HCT116 (cell line): ENCODE measurements at regions not wholly inside any gene's neighbourhood (a gene's known extent, or its start where the extent isn't known, plus 50 kb on each side); places are given as distances from the start of the nearest gene placed in this dataset.

Experiments used
- ATAC-seq: fragments of 200-7000 bp; cut with Tn5 transposase; 2 replicates; pipeline ENCODE4 v1.9.1; 2020; ENCODE audit warnings: mild to moderate bottlenecking, moderate library complexity
- BruUV-seq: library from RNA; stranded (reverse); fragments of 400-500 nt; replicated peaks from 2 replicates; lab custom pipeline; 2021; lab: Mats Ljungman, UMichigan
- CTCF ChIA-PET: fragments of 300-600 bp; sonication (Branson Sonifier 250); formaldehyde crosslinking; loops from one replicate; lab custom pipeline; 2021; ENCODE audit warnings: antibody characterized with exemption; lab: Charles Lee
- POLR2A ChIA-PET: fragments of 300-600, 350-600 bp; sonication (Branson Sonifier 250); formaldehyde crosslinking; loops from one replicate; lab custom pipeline; 2021; ENCODE audit warnings: antibody characterized with exemption; lab: Charles Lee
- RAD21 ChIA-PET, 2 experiments: fragments of 300-600 bp; sonication (Branson Sonifier 250); formaldehyde crosslinking; loops; one replicate each; lab custom pipeline; 2023; ENCODE audit warnings: low total read pairs in 2 of 2; ENCODE audit not compliant: uncharacterized antibody in 2 of 2, unreplicated experiment in 2 of 2, low non-redundant PET in 1 of 2; lab: Charles Lee
- DNase-seq: peaks from one replicate; pipeline ENCODE4 v3.0.0-alpha.2; 2010; ENCODE audit warnings: low read depth, low spot score
- H2AFZ ChIP-seq: fragments of 200-600 bp; shearing (Covaris generic), sonication (generic); 2 replicates; pipeline ENCODE4 v1.6.1; 2017; ENCODE audit warnings: low read depth, mixed run types, mixed read lengths, antibody characterized with exemption, low read length; ENCODE audit not compliant: poor library complexity, severe bottlenecking
- H3K27ac ChIP-seq: 2 replicates; pipeline ENCODE4 v1.5.1; 2012; ENCODE audit warnings: low read depth, low read length
- H3K27me3 ChIP-seq: fragments of 200-600 bp; sonication (generic); 2 replicates; pipeline ENCODE4 v1.6.1; 2016; ENCODE audit warnings: mixed run types, low read length, mixed read lengths; ENCODE audit not compliant: insufficient read depth
- H3K36me3 ChIP-seq, 2 experiments: fragments of 200-500 bp in 1 of 2; fragments of 200-600 bp in 1 of 2; sonication (Bioruptor generic) in 1 of 2; sonication (generic) in 1 of 2; 2 replicates each; pipeline versions ENCODE4 v1.5.1 to v1.6.1; 2014 to 2016; ENCODE audit warnings: low read length in 2 of 2, inconsistent platforms in 1 of 2, mixed read lengths in 1 of 2, mixed run types in 1 of 2; ENCODE audit not compliant: insufficient read depth in 2 of 2, control insufficient read depth in 1 of 2
- H3K4me1 ChIP-seq, 2 experiments: fragments of 200-600 bp in 1 of 2; sonication (generic) in 1 of 2; 2 replicates each; pipeline versions ENCODE4 v1.5.1 to v1.6.1; 2012 to 2017; ENCODE audit warnings: low read length in 2 of 2, inconsistent platforms in 1 of 2, mild to moderate bottlenecking in 1 of 2, mixed read lengths in 1 of 2, mixed run types in 1 of 2, moderate library complexity in 1 of 2; ENCODE audit not compliant: insufficient read depth in 2 of 2, control insufficient read depth in 1 of 2
- H3K4me2 ChIP-seq: fragments of 200-600 bp; sonication (generic); 2 replicates; pipeline ENCODE4 v1.6.1; 2017; ENCODE audit warnings: mixed run types, low read length, mixed read lengths
- H3K4me3 ChIP-seq, 2 experiments: fragments of 200-600 bp in 1 of 2; sonication (generic) in 1 of 2; replicated peaks in 1 of 2; 2 replicates each; pipeline ENCODE4 v1.5.1; 2011 to 2016; ENCODE audit warnings: low read length in 2 of 2, control low read depth in 1 of 2, low read depth in 1 of 2, mild to moderate bottlenecking in 1 of 2, mixed read lengths in 1 of 2, mixed run types in 1 of 2
- H3K79me2 ChIP-seq: fragments of 200-600 bp; sonication (generic); 2 replicates; pipeline ENCODE4 v1.6.1; 2017; ENCODE audit warnings: mild to moderate bottlenecking, mixed run types, low read length, moderate library complexity, mixed read lengths; ENCODE audit not compliant: insufficient read depth
- H3K9ac ChIP-seq: fragments of 200-600 bp; sonication (generic); 2 replicates; pipeline ENCODE4 v1.6.1; 2016; ENCODE audit warnings: low read length, mixed read lengths
- H3K9me2 ChIP-seq: fragments of 200-600 bp; sonication (generic), shearing (Covaris generic); 2 replicates; pipeline ENCODE4 v1.6.1; 2017; ENCODE audit warnings: mixed run types, mild to moderate bottlenecking, moderate library complexity; ENCODE audit not compliant: insufficient read depth
- H3K9me3 ChIP-seq, 2 experiments: fragments of 200-500 bp in 1 of 2; fragments of 200-600 bp in 1 of 2; sonication (Bioruptor generic) in 1 of 2; sonication (generic) in 1 of 2; 2 replicates each; pipeline ENCODE4 v1.6.1; 2014 to 2017; ENCODE audit warnings: low read length in 2 of 2, mixed read lengths in 2 of 2, inconsistent platforms in 1 of 2, low read depth in 1 of 2, mild to moderate bottlenecking in 1 of 2, mixed run types in 1 of 2, moderate library complexity in 1 of 2; ENCODE audit not compliant: control insufficient read depth in 1 of 2, insufficient read depth in 1 of 2
- H4K20me1 ChIP-seq: fragments of 200-600 bp; sonication (generic), shearing (Covaris generic); 2 replicates; pipeline ENCODE4 v1.6.1; 2017; ENCODE audit warnings: mixed run types, mild to moderate bottlenecking, moderate library complexity; ENCODE audit not compliant: insufficient read depth
- CBX3 ChIP-seq: IDR thresholded peaks from 2 replicates; pipeline ENCODE4 v1.6.1; 2012; ENCODE audit warnings: low read depth
- CEBPB ChIP-seq: IDR thresholded peaks from 2 replicates; pipeline ENCODE4 v1.6.1; 2012; ENCODE audit warnings: low read depth
- EGR1 ChIP-seq: IDR thresholded peaks from 2 replicates; pipeline ENCODE4 v1.6.1; 2012; ENCODE audit warnings: low read depth
- ELF1 ChIP-seq: IDR thresholded peaks from 2 replicates; pipeline ENCODE4 v1.6.1; 2012; ENCODE audit warnings: low read depth, borderline replicate concordance
- EZH2 ChIP-seq: fragments of 200-600 bp; sonication (generic); IDR thresholded peaks from 2 replicates; pipeline ENCODE4 v1.6.1; 2017; ENCODE audit warnings: antibody characterized with exemption, mixed run types
- EZH2phosphoT487 ChIP-seq: fragments of 200-600 bp; IDR thresholded peaks from 2 replicates; pipeline ENCODE4 v1.6.1; 2018; ENCODE audit warnings: antibody characterized with exemption, borderline replicate concordance
- JUND ChIP-seq: IDR thresholded peaks from 2 replicates; pipeline ENCODE4 v1.6.1; 2012
- SIN3A ChIP-seq: IDR thresholded peaks from 2 replicates; pipeline ENCODE4 v1.6.1; 2012; ENCODE audit warnings: low read depth
- SP1 ChIP-seq: IDR thresholded peaks from 2 replicates; pipeline ENCODE4 v1.6.1; 2012; ENCODE audit warnings: low read depth
- SRF ChIP-seq: IDR thresholded peaks from 2 replicates; pipeline ENCODE4 v1.6.1; 2012; ENCODE audit warnings: low read depth
- YY1 ChIP-seq: IDR thresholded peaks from 2 replicates; pipeline ENCODE4 v1.6.1; 2011; ENCODE audit warnings: low read length, low read depth, moderate library complexity, mild to moderate bottlenecking; ENCODE audit not compliant: insufficient replicate concordance; ENCODE audit errors: extremely low read depth
- ZFX ChIP-seq: fragments of 450-650 bp; IDR thresholded peaks from 2 replicates; pipeline ENCODE4 v1.6.1; 2017
- ZNF274 ChIP-seq: fragments of 200-500 bp; sonication (Bioruptor generic); IDR thresholded peaks from 2 replicates; pipeline ENCODE4 v1.6.1; 2014; ENCODE audit warnings: mild to moderate bottlenecking, low read depth, low read length, inconsistent platforms
- intact Hi-C: fragments of 100-400 bp; cut with micrococcal nuclease; formaldehyde crosslinking; loops from 2 replicates; pipeline ENCODE4 v1.10.0; 2022
- TF ChIP-seq, protein P1 (sequence below): IDR thresholded peaks from 2 replicates; pipeline ENCODE4 v1.6.1; 2011; ENCODE audit warnings: mild to moderate bottlenecking, low read length, moderate library complexity; ENCODE audit not compliant: insufficient replicate concordance; ENCODE audit errors: extremely low read depth
- TF ChIP-seq, protein P2 (sequence below): IDR thresholded peaks from 2 replicates; pipeline ENCODE4 v1.6.1; 2012
- TF ChIP-seq, protein P3 (sequence below): IDR thresholded peaks from 2 replicates; pipeline ENCODE4 v1.6.1; 2012
- TF ChIP-seq, protein P4 (sequence below), 3 experiments: fragments of 200-600 bp in 1 of 3; sonication (generic) in 1 of 3; IDR thresholded peaks in 2 of 3; conservative IDR thresholded peaks in 1 of 3; 2 replicates each; pipeline ENCODE4 v1.5.1; 2012 to 2017; ENCODE audit warnings: low read depth in 2 of 3, low read length in 2 of 3, antibody characterized with exemption in 1 of 3, borderline replicate concordance in 1 of 3, control low read depth in 1 of 3, mild to moderate bottlenecking in 1 of 3, mixed read lengths in 1 of 3, mixed run types in 1 of 3, moderate library complexity in 1 of 3; ENCODE audit not compliant: insufficient read depth in 1 of 3

DNA sequence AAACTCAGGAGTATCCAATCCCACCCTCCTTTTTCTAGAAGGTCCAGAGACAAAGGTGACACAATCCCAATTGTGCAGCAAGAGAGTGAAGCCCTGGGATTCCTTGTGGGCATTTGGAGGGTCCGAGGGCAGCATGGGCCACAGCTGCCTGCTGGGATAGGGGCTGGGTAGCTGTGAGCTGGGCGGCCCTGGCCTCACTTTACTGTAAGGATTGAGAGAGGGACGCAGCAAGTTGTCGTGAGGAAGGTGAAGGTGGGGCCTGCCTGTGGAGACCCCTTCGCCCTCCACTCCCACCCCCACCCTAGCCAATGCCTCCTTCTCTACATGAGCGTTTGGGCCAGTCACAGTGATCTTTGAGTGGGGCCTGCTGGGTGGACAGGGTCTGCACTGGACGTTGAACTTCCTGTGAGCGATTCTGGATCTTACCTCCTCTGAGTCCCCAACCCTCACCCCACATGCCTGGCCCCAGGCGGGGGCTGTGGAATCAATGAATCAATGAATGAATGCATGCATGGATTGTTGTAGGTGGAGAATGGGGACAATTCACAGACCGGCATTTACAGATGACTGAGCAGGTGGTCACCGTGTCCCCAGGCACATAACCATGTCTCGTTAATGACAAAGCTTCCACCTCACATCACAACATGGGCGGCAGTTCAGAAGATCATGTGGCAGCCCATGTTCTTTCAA, 107.2 kb downstream of the INHBB start:
- RAD21 ChIA-PET = no interaction called here
- Histone ChIP-seq H2AFZ (no peak overlapping the region), H3K4me3 (no peak overlapping the region), H3K9me3 (no peaks in the 10 kb centered on the region), H3K27me3 (no peaks in the 10 kb centered on the region), H3K79me2 (no peaks in the 10 kb centered on the region), H3K4me1 (peaks cover 0 to 11% of the 10 kb centered on the region in 2 experiments; a peak in 2 of 4 replicates), H3K4me2 (peak overlapping the region; percentile 42; the same call in 1 of the 2 replicates), H4K20me1 (no peaks in the 10 kb centered on the region), H3K9me2 (no peaks in the 10 kb centered on the region), H3K27ac (no peak overlapping the region), H3K36me3 (no peaks in the 10 kb centered on the region), H3K9ac (no peak overlapping the region)
- DNase-seq (no peak), ATAC-seq (no peak; the same call in 1 of the 2 replicates)
- CTCF ChIA-PET = no interaction called here
- TF ChIP-seq, protein P1, sequence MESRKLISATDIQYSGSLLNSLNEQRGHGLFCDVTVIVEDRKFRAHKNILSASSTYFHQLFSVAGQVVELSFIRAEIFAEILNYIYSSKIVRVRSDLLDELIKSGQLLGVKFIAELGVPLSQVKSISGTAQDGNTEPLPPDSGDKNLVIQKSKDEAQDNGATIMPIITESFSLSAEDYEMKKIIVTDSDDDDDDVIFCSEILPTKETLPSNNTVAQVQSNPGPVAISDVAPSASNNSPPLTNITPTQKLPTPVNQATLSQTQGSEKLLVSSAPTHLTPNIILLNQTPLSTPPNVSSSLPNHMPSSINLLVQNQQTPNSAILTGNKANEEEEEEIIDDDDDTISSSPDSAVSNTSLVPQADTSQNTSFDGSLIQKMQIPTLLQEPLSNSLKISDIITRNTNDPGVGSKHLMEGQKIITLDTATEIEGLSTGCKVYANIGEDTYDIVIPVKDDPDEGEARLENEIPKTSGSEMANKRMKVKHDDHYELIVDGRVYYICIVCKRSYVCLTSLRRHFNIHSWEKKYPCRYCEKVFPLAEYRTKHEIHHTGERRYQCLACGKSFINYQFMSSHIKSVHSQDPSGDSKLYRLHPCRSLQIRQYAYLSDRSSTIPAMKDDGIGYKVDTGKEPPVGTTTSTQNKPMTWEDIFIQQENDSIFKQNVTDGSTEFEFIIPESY = no peak
- TF ChIP-seq CBX3 (no peak), YY1 (no peak), JUND (no peak), SP1 (no peak), ZFX (no peak)
- TF ChIP-seq, protein P2, sequence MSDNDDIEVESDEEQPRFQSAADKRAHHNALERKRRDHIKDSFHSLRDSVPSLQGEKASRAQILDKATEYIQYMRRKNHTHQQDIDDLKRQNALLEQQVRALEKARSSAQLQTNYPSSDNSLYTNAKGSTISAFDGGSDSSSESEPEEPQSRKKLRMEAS = no peak
- BruUV-seq = no TSS peak
- POLR2A ChIA-PET = no interaction called here
- intact Hi-C loops = no loop called here

DNA sequence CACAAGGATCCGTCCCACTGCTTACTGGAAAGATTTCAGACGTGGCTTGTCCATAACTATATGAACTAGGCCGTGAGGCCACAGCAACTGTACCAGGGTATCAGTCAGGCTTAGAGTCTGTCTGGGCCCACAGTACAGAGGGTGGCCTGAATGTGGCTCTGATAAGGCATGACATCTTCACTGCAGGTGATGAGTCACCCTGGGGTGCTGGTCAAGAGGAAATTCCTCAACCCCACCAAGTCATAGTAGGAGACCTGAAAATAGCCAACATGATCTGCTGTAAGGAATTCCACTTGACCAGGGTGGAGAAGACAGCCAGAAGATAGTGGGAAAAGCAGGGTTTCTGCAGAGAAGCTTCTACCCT, 107.7 kb downstream of the INHBB start:
- Histone ChIP-seq H4K20me1 (no peaks in the 10 kb centered on the region), H3K4me1 (peaks cover 0 to 11% of the 10 kb centered on the region in 2 experiments; a peak in 2 of 4 replicates), H3K36me3 (no peaks in the 10 kb centered on the region), H3K9me2 (no peaks in the 10 kb centered on the region), H3K9me3 (no peaks in the 10 kb centered on the region), H3K27ac (no peak overlapping the region), H2AFZ (no peak overlapping the region), H3K27me3 (no peaks in the 10 kb centered on the region), H3K4me3 (no peak overlapping the region), H3K4me2 (peak overlapping the region; percentile 42), H3K9ac (no peak overlapping the region), H3K79me2 (no peaks in the 10 kb centered on the region)
- ChIA-PET CTCF (no interaction called here), RAD21 (no interaction called here), POLR2A (no interaction called here)
- intact Hi-C loops = no loop called here
- ATAC-seq (peak; percentile 72), DNase-seq (no peak)
- no TSS peak for BruUV-seq
- TF ChIP-seq JUND (no peak; the same call in 1 of the 2 replicates), ZNF274 (no peak), CBX3 (no peak), CEBPB (no peak), ELF1 (no peak), SP1 (no peak), SIN3A (no peak), EZH2 (no peak), EGR1 (no peak), EZH2phosphoT487 (no peak), YY1 (no peak), SRF (no peak)
- TF ChIP-seq, protein P3, sequence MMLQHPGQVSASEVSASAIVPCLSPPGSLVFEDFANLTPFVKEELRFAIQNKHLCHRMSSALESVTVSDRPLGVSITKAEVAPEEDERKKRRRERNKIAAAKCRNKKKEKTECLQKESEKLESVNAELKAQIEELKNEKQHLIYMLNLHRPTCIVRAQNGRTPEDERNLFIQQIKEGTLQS = no peak
- TF ChIP-seq, protein P4, sequence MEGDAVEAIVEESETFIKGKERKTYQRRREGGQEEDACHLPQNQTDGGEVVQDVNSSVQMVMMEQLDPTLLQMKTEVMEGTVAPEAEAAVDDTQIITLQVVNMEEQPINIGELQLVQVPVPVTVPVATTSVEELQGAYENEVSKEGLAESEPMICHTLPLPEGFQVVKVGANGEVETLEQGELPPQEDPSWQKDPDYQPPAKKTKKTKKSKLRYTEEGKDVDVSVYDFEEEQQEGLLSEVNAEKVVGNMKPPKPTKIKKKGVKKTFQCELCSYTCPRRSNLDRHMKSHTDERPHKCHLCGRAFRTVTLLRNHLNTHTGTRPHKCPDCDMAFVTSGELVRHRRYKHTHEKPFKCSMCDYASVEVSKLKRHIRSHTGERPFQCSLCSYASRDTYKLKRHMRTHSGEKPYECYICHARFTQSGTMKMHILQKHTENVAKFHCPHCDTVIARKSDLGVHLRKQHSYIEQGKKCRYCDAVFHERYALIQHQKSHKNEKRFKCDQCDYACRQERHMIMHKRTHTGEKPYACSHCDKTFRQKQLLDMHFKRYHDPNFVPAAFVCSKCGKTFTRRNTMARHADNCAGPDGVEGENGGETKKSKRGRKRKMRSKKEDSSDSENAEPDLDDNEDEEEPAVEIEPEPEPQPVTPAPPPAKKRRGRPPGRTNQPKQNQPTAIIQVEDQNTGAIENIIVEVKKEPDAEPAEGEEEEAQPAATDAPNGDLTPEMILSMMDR (IDR thresholded peaks at IDR 0.05 in 2 of 3, conservative IDR thresholded peaks at IDR 0.05 in 1 of 3; ENCODE audit: borderline replicate concordance in 1 of 3, insufficient read depth in 1 of 3, low read depth in 2 of 3, low read length in 2 of 3) = no peak
